ENCODE measurements at regions not wholly inside any gene's neighbourhood (a gene's known extent, or its start where the extent isn't known, plus 50 kb on each side); places are given as distances from the start of the nearest gene placed in this dataset.

DNA sequence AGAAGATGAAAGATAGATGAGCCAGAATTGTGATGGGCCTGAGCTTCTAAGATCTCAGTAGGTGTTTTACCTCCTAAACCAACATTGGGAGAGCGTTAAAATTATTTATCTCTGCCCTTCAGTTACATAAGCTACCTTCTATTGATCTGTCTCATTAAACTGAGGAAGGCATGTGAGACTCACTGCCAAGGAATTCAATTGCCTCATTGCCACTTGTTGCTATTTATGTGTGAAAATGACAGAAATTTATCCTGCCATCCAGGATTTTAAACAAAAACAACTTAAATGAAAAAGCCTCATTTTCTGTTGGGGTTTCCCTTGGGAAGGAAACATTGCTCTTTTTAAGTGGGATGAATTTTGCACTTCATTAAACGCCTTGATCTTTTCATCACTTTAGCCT is 78.7 kb upstream of the RUNX1 start:
- no peaks in the 10 kb centered on the region for H3K27me3 ChIP-seq (ENCODE audit: control insufficient read depth in 1 of 2, insufficient read depth in 2 of 2, low read length in 2 of 2)
- no peaks in the 10 kb centered on the region for H3K79me2 ChIP-seq (ENCODE audit: insufficient read depth, low read length)
- H3K27ac ChIP-seq (ENCODE audit: extremely low read length, insufficient read depth, low read length): no peak overlapping the region
- H3K9ac ChIP-seq (ENCODE audit: insufficient read depth, low read depth, low read length): no peak overlapping the region
- WGBS (ENCODE audit: low lambda C conversion rate): 3% methylated on average over 2 of the region's 2 CpGs
- in situ Hi-C loops (cut with HindIII; ENCODE audit: extremely low pct_ligation_motif_present, low pct_unique_long_range_greater_than_20kb): no loop called here
- ChIA-PET POLR2A (no interaction called here), CTCF (ENCODE audit: low intra/inter-chr PET ratio, low total read pairs) (no interaction called here)
- FAIRE-seq: no peak
- H2AFZ ChIP-seq (ENCODE audit: low read length): no peak overlapping the region
- intact Hi-C loops (cut with micrococcal nuclease; ENCODE audit: unreplicated experiment): no loop called here
- BruUV-seq (replicated peaks): no TSS peak
- no peaks in the 10 kb centered on the region for H4K20me1 ChIP-seq (ENCODE audit: insufficient read depth, low read length)
- H3K4me2 ChIP-seq (ENCODE audit: low read depth, low read length): no peak overlapping the region
- ATAC-seq: no peak
- no peak for DNase-seq (ENCODE audit: low spot score)
- H3K36me3 ChIP-seq (replicated peaks in 1 of 2; ENCODE audit: control insufficient read depth in 1 of 2, insufficient read depth in 2 of 2, low read length in 2 of 2): no peaks in the 10 kb centered on the region
- H3K9me3 ChIP-seq (ENCODE audit: low read length): no peaks in the 10 kb centered on the region
- H3K4me1 ChIP-seq (ENCODE audit: insufficient read depth, low read length): no peaks in the 10 kb centered on the region
- no peak overlapping the region for H3K4me3 ChIP-seq (replicated peaks in 1 of 3; ENCODE audit: insufficient read depth in 1 of 3, low read depth in 2 of 3, low read length in 3 of 3)
- no peak for TF ChIP-seq FOXP1 (IDR thresholded peaks at IDR 0.05)
- TF ChIP-seq FOXP1 (CRISPR knock-in tag; IDR thresholded peaks at IDR 0.05): no peak
- no peak for TF ChIP-seq CENPT (CRISPR knock-in tag; IDR thresholded peaks at IDR 0.05; ENCODE audit: low read depth)
- no peak for TF ChIP-seq HNRNPL (IDR thresholded peaks at IDR 0.05; ENCODE audit: low read depth, low read length)
- no peak for TF ChIP-seq REPIN1 (CRISPR knock-in tag; IDR thresholded peaks at IDR 0.05; ENCODE audit: borderline replicate concordance, low read depth)
- TF ChIP-seq TBX3 (IDR thresholded peaks at IDR 0.05; ENCODE audit: borderline replicate concordance): no peak
- TF ChIP-seq, protein P1, sequence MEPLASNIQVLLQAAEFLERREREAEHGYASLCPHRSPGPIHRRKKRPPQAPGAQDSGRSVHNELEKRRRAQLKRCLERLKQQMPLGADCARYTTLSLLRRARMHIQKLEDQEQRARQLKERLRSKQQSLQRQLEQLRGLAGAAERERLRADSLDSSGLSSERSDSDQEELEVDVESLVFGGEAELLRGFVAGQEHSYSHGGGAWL (CRISPR knock-in tag; IDR thresholded peaks at IDR 0.05): no peak
- no peak for TF ChIP-seq EP300 (IDR thresholded peaks at IDR 0.05; ENCODE audit: low read depth in 2 of 2, low read length in 2 of 2)
- no peak for TF ChIP-seq EP300 (CRISPR knock-in tag; IDR thresholded peaks at IDR 0.05; ENCODE audit: borderline replicate concordance)
- TF ChIP-seq, protein P2, sequence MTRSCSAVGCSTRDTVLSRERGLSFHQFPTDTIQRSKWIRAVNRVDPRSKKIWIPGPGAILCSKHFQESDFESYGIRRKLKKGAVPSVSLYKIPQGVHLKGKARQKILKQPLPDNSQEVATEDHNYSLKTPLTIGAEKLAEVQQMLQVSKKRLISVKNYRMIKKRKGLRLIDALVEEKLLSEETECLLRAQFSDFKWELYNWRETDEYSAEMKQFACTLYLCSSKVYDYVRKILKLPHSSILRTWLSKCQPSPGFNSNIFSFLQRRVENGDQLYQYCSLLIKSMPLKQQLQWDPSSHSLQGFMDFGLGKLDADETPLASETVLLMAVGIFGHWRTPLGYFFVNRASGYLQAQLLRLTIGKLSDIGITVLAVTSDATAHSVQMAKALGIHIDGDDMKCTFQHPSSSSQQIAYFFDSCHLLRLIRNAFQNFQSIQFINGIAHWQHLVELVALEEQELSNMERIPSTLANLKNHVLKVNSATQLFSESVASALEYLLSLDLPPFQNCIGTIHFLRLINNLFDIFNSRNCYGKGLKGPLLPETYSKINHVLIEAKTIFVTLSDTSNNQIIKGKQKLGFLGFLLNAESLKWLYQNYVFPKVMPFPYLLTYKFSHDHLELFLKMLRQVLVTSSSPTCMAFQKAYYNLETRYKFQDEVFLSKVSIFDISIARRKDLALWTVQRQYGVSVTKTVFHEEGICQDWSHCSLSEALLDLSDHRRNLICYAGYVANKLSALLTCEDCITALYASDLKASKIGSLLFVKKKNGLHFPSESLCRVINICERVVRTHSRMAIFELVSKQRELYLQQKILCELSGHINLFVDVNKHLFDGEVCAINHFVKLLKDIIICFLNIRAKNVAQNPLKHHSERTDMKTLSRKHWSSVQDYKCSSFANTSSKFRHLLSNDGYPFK (CRISPR knock-in tag; IDR thresholded peaks at IDR 0.05; ENCODE audit: borderline replicate concordance): no peak
- no peak for TF ChIP-seq RBAK (CRISPR knock-in tag; IDR thresholded peaks at IDR 0.05)
- no peak for TF ChIP-seq AGO1 (IDR thresholded peaks at IDR 0.05; ENCODE audit: low read depth, low read length, poor library complexity, severe bottlenecking)
- TF ChIP-seq, protein P3, sequence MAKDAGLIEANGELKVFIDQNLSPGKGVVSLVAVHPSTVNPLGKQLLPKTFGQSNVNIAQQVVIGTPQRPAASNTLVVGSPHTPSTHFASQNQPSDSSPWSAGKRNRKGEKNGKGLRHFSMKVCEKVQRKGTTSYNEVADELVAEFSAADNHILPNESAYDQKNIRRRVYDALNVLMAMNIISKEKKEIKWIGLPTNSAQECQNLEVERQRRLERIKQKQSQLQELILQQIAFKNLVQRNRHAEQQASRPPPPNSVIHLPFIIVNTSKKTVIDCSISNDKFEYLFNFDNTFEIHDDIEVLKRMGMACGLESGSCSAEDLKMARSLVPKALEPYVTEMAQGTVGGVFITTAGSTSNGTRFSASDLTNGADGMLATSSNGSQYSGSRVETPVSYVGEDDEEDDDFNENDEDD (CRISPR knock-in tag; IDR thresholded peaks at IDR 0.05; ENCODE audit: borderline replicate concordance): no peak
- TF ChIP-seq ZNF839 (CRISPR knock-in tag; IDR thresholded peaks at IDR 0.05; ENCODE audit: borderline replicate concordance): no peak
- TF ChIP-seq ZNF552 (CRISPR knock-in tag; IDR thresholded peaks at IDR 0.05; ENCODE audit: borderline replicate concordance): no peak
- TF ChIP-seq, protein P4, sequence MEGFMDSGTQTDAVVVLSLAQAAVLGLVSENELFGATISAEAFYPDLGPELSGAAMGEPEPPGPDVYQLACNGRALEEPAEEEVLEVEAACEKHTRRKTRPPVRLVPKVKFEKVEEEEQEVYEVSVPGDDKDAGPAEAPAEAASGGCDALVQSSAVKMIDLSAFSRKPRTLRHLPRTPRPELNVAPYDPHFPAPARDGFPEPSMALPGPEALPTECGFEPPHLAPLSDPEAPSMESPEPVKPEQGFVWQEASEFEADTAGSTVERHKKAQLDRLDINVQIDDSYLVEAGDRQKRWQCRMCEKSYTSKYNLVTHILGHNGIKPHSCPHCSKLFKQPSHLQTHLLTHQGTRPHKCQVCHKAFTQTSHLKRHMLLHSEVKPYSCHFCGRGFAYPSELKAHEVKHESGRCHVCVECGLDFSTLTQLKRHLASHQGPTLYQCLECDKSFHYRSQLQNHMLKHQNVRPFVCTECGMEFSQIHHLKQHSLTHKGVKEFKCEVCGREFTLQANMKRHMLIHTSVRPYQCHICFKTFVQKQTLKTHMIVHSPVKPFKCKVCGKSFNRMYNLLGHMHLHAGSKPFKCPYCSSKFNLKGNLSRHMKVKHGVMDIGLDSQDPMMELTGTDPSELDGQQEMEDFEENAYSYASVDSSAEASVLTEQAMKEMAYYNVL (CRISPR knock-in tag; IDR thresholded peaks at IDR 0.05; ENCODE audit: borderline replicate concordance): no peak
- no peak for TF ChIP-seq TCF7 (IDR thresholded peaks at IDR 0.05; ENCODE audit: low read depth)

All from HepG2 (cell line).